ENCODE measurements at regions not wholly inside any gene's neighbourhood (a gene's known extent, or its start where the extent isn't known, plus 50 kb on each side); places are given as distances from the start of the nearest gene placed in this dataset.
A peak's percentile ranks its signal among the peaks of the same experiment; 100 is the strongest.

DNA sequence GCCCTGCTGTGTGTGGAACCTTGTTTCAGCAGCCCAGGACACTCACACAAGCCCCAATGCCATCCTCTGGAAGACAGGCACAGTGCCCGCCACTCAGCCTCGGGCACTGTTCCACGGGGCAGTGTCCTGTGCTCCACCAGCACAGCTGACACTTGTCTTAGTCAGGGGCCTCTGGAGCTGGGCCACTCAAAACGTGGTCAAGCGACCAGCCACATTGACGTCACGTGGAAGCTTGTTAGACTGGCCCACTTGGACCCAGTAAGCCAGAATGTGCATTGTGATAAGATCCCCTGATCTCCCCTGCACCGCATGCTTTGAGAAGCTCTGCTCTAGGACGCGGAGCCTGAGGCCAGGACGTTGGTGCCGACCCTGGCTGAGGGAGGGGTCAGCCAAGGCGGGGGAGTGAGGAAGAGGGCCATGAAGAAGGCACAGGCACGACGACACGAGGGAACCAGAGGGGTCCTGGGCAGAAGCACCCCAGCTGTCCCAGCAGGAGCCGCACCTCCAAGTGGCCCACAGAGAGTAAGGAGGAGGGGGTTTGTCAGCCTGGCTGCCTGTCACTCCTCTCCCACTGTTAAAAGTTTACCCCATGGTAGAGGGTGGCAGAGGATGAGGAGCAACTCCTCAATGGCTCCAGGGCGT lies 64.6 kb downstream of the LINC01488 start:
- peaks cover 9% of the 10 kb centered on the region for H3K4me1 ChIP-seq
- ATAC-seq (no peak), DNase-seq (peak; percentile 41)
- H3K27me3 ChIP-seq, result no peaks in the 10 kb centered on the region
- no peaks in the 10 kb centered on the region for H3K36me3 ChIP-seq
- intact Hi-C loops (cut with DNase I), result no loop called here
- H3K27ac ChIP-seq, result no peak overlapping the region
- H3K4me3 ChIP-seq, result no peak overlapping the region
- peaks cover 17% of the 10 kb centered on the region for H3K9me3 ChIP-seq
- TF ChIP-seq CTCF (IDR thresholded peaks at IDR 0.05), result no peak

DNA sequence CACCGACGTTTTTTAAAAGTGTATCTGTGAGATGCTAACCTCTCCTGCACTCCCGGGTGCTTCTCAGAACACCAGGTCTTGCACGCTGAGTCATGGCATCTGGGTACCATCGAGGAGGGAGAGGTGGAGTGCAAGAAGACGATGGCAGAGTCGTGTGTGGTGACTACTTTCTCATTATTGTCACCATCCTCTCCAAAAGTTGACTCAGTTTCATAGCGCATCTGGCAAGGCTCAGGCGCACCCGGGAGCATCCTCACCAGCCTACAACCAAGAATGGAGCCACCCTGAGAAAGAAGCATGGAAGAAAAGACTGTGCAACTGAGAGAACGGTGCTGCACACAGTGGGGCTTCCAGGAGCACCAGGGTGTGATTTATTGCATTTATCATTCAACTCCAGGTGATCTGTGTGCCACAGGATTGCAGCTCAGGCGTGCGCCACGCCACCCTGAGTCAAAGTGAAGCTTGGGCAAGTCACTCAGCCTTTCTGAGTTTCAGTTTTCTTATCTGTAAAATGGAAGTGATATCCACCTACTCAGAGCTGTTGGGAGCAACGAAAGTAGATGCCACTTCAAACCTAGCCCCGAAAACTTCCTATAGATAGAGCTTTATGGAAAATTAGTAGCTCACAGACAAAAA lies 65.4 kb downstream of the LINC01488 start:
- intact Hi-C loops (cut with DNase I), result no loop called here
- ATAC-seq, result no peak
- Histone ChIP-seq H3K4me3 (no peak overlapping the region), H3K27me3 (no peaks in the 10 kb centered on the region), H3K4me1 (peaks cover 2% of the 10 kb centered on the region), H3K36me3 (no peaks in the 10 kb centered on the region), H3K27ac (no peak overlapping the region), H3K9me3 (peaks cover 19% of the 10 kb centered on the region)
- no peak for TF ChIP-seq CTCF (IDR thresholded peaks at IDR 0.05)
- peak; percentile 18 for DNase-seq

DNA sequence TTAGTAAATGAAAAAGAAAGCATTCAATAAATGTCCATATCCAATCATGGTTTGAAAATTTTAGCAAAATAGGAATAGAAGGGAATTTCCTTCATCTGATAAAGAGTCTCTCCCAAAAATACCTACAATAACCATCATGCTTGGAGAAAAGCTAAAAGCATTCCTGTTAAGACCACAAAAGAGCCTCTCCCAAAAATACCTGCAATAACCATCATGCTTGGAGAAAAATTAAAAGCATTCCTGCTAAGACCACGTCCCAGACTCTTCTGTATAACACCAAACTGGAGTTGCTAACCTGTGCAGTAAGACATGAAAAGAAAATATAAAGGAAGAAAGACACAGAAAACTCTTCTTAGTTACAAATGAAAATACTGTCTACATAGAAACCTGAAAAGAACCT lies 69.4 kb downstream of the LINC01488 start:
- TF ChIP-seq CTCF (IDR thresholded peaks at IDR 0.05), result no peak
- peaks cover 19% of the 10 kb centered on the region for H3K9me3 ChIP-seq
- no peaks in the 10 kb centered on the region for H3K4me1 ChIP-seq
- no peaks in the 10 kb centered on the region for H3K27me3 ChIP-seq
- no peak for DNase-seq
- no peak overlapping the region for H3K4me3 ChIP-seq
- intact Hi-C loops (cut with DNase I), result no loop called here
- H3K36me3 ChIP-seq, result no peaks in the 10 kb centered on the region
- H3K27ac ChIP-seq, result no peak overlapping the region
- no peak for ATAC-seq

DNA sequence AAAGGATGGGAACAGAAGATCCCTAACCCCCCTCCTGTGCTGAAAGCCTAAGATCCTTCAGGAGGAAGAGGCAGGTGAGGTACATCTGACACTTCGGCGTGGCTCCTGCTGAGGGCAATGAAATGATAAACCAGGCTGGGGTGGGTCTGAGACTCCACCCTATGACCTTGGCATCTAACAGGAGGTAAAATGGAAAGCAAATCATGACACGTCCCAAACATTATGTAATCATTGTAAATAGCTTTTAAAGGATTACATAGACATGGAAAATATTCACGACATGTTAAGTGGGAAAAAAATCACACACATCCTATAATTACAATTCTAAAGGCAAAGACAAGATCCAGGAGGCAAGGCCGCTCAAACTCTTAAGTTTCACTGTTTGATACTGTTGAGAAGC lies 70.5 kb downstream of the LINC01488 start:
- no peak overlapping the region for H3K27ac ChIP-seq
- DNase-seq (peak; percentile 2), ATAC-seq (no peak)
- TF ChIP-seq CTCF (IDR thresholded peaks at IDR 0.05), result no peak
- intact Hi-C loops (cut with DNase I), result no loop called here
- H3K36me3 ChIP-seq, result no peaks in the 10 kb centered on the region
- no peaks in the 10 kb centered on the region for H3K27me3 ChIP-seq
- H3K4me3 ChIP-seq, result no peak overlapping the region
- peaks cover 19% of the 10 kb centered on the region for H3K9me3 ChIP-seq
- H3K4me1 ChIP-seq, result no peaks in the 10 kb centered on the region

- Histone ChIP-seq H3K4me1 (no peaks in the 10 kb centered on the region), H3K27me3 (no peaks in the 10 kb centered on the region), H3K4me3 (no peak overlapping the region), H3K9me3 (peaks cover 19% of the 10 kb centered on the region), H3K27ac (no peak overlapping the region), H3K36me3 (no peaks in the 10 kb centered on the region)
- DNase-seq (peak; percentile 54), ATAC-seq (no peak)
- no peak for TF ChIP-seq CTCF (IDR thresholded peaks at IDR 0.05)
- intact Hi-C loops (cut with DNase I), result no loop called here
Measured at GRCh38 chr11:69552951-69553350, 71.5 kb downstream of the LINC01488 start.
